Lower leg skin (tissue), 3 donors: ENCODE measurements at regions not wholly inside any gene's neighbourhood (a gene's known extent, or its start where the extent isn't known, plus 50 kb on each side); places are given as distances from the start of the nearest gene placed in this dataset.

Experiments used
- POLR2A ChIP-seq, 2 donors: fragments of 450-650 bp; IDR thresholded peaks; one replicate each; pipeline ENCODE4 v1.6.1; 2016 to 2017; ENCODE audit warnings: antibody characterized with exemption in 2 of 2, mild to moderate bottlenecking in 1 of 2, moderate library complexity in 1 of 2
- TF ChIP-seq, protein P1 (sequence below), 3 donors: fragments of 450-650 bp; IDR thresholded peaks; one replicate each; pipeline ENCODE4 v1.5.1; 2016; ENCODE audit warnings: antibody characterized with exemption in 3 of 3, mild to moderate bottlenecking in 3 of 3, moderate library complexity in 2 of 3

GRCh38 chr1:10912441-10912840 lies 100.0 kb upstream of the TARDBP start:
- TF ChIP-seq, protein P1, sequence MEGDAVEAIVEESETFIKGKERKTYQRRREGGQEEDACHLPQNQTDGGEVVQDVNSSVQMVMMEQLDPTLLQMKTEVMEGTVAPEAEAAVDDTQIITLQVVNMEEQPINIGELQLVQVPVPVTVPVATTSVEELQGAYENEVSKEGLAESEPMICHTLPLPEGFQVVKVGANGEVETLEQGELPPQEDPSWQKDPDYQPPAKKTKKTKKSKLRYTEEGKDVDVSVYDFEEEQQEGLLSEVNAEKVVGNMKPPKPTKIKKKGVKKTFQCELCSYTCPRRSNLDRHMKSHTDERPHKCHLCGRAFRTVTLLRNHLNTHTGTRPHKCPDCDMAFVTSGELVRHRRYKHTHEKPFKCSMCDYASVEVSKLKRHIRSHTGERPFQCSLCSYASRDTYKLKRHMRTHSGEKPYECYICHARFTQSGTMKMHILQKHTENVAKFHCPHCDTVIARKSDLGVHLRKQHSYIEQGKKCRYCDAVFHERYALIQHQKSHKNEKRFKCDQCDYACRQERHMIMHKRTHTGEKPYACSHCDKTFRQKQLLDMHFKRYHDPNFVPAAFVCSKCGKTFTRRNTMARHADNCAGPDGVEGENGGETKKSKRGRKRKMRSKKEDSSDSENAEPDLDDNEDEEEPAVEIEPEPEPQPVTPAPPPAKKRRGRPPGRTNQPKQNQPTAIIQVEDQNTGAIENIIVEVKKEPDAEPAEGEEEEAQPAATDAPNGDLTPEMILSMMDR (IDR thresholded peaks at IDR 0.05) = no peak
- TF ChIP-seq POLR2A (IDR thresholded peaks at IDR 0.05) = no peak
